ENCODE measurements at regions not wholly inside any gene's neighbourhood (a gene's known extent, or its start where the extent isn't known, plus 50 kb on each side); places are given as distances from the start of the nearest gene placed in this dataset.

GRCh38 chrX:861921-862320, 231.3 kb downstream of the SHOX start:
- TF ChIP-seq CTCF (conservative IDR thresholded peaks at IDR 0.05; ENCODE audit: low read depth, low read length) (no peak), EZH2 (IDR thresholded peaks at IDR 0.05; ENCODE audit: borderline replicate concordance, low read depth, low read length, poor library complexity, severe bottlenecking) (no peak)

Data from A673 (cell line).